Gastroesophageal sphincter (tissue), 3 donors: ENCODE measurements at regions not wholly inside any gene's neighbourhood (a gene's known extent, or its start where the extent isn't known, plus 50 kb on each side); places are given as distances from the start of the nearest gene placed in this dataset.

Experiments
- EP300 ChIP-seq: sonication (generic); formaldehyde crosslinking; IDR thresholded peaks from one replicate; pipeline ENCODE4 v1.6.1; 2017; ENCODE audit warnings: antibody characterized with exemption, mild to moderate bottlenecking
- POLR2A ChIP-seq, 2 donors: fragments of 450-650 bp; IDR thresholded peaks; one replicate each; pipeline ENCODE4 v1.6.1; 2017; ENCODE audit warnings: antibody characterized with exemption in 2 of 2, mild to moderate bottlenecking in 2 of 2, moderate library complexity in 1 of 2
- TF ChIP-seq, protein P1 (sequence below), 4 experiments: fragments of 200-600 bp in 2 of 4; fragments of 450-650 bp in 2 of 4; sonication (generic) in 1 of 4; IDR thresholded peaks; one replicate each; pipeline ENCODE4 v1.5.1; 2017 to 2019; ENCODE audit warnings: antibody characterized with exemption in 4 of 4, mild to moderate bottlenecking in 2 of 4, moderate library complexity in 2 of 4

- TF ChIP-seq EP300 (no peak), POLR2A (IDR thresholded peaks at IDR 0.05) (no peak)
- TF ChIP-seq, protein P1, sequence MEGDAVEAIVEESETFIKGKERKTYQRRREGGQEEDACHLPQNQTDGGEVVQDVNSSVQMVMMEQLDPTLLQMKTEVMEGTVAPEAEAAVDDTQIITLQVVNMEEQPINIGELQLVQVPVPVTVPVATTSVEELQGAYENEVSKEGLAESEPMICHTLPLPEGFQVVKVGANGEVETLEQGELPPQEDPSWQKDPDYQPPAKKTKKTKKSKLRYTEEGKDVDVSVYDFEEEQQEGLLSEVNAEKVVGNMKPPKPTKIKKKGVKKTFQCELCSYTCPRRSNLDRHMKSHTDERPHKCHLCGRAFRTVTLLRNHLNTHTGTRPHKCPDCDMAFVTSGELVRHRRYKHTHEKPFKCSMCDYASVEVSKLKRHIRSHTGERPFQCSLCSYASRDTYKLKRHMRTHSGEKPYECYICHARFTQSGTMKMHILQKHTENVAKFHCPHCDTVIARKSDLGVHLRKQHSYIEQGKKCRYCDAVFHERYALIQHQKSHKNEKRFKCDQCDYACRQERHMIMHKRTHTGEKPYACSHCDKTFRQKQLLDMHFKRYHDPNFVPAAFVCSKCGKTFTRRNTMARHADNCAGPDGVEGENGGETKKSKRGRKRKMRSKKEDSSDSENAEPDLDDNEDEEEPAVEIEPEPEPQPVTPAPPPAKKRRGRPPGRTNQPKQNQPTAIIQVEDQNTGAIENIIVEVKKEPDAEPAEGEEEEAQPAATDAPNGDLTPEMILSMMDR (IDR thresholded peaks at IDR 0.05): no peak
Measured at GRCh38 chrX:8873102-8873501, 71.9 kb upstream of the FAM9A start.
